ENCODE measurements at regions not wholly inside any gene's neighbourhood (a gene's known extent, or its start where the extent isn't known, plus 50 kb on each side); places are given as distances from the start of the nearest gene placed in this dataset.

DNA sequence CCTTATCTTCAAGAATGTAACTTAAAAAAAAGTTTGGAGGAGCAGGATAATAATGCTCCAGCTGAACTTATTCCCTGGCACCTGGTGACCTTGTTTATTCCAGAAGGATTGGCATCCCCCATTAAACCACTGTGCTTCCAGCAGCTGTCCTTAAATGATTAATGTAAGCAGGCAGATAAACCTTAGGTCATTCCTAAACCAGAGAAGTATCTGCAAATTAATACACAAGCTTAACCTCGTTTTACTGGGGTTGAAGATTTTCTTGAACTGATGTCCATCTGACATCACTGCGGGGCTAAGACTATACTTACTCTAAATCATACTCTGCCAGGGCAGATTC is 116.1 kb upstream of the PALS2 start:
- H3K9ac ChIP-seq (ENCODE audit: low read depth, low read length): no peak overlapping the region
- H3K4me2 ChIP-seq (ENCODE audit: insufficient read depth, low read length): no peak overlapping the region
- H3K27ac ChIP-seq (ENCODE audit: low read length): no peak overlapping the region
- ATAC-seq (ENCODE audit: insufficient read depth, low read depth) (no peak), DNase-seq (no peak)
- H3K4me1 ChIP-seq (ENCODE audit: insufficient read depth, low read length): no peaks in the 10 kb centered on the region
- no peak for TF ChIP-seq CTCF (IDR thresholded peaks at IDR 0.05; ENCODE audit: borderline replicate concordance, extremely low read depth, low read length, poor library complexity, severe bottlenecking)
- no peaks in the 10 kb centered on the region for H3K79me2 ChIP-seq (ENCODE audit: insufficient read depth, low read length)
- no peaks in the 10 kb centered on the region for H4K20me1 ChIP-seq (ENCODE audit: insufficient read depth, low read length)
- H3K27me3 ChIP-seq (ENCODE audit: insufficient read depth, low read length, poor library complexity): peaks cover 7% of the 10 kb centered on the region
- H3K9me3 ChIP-seq (ENCODE audit: insufficient read depth, low read length, severe bottlenecking): no peaks in the 10 kb centered on the region
- H3K36me3 ChIP-seq (ENCODE audit: insufficient read depth, low read length): no peaks in the 10 kb centered on the region
- H3K4me3 ChIP-seq (ENCODE audit: low read depth in 1 of 2, low read length in 2 of 2): no peak overlapping the region
- H2AFZ ChIP-seq (ENCODE audit: low read depth, low read length): no peak overlapping the region

DNA sequence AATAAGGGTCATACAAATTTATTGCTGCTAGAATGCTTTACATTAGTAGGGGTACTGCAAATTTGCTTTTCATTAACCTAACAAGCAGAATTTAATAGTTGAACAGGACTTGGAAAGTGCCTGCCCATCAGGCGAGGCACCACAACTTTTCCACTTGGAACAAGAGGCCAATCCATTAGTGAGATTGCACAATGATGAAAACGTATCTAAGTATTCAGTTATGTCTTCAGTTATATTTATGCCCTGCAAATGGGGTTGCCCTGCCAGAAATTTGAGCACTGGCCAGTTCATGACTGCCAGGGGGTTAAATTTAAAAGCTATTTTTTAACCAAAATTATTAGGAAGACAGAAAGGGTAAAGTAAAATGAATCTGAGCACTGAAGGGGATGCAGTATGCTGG is 111.1 kb upstream of the PALS2 start:
- Histone ChIP-seq H4K20me1 (ENCODE audit: insufficient read depth, low read length) (no peaks in the 10 kb centered on the region), H3K4me1 (ENCODE audit: insufficient read depth, low read length) (no peaks in the 10 kb centered on the region), H3K79me2 (ENCODE audit: insufficient read depth, low read length) (no peaks in the 10 kb centered on the region), H3K9me3 (ENCODE audit: insufficient read depth, low read length, severe bottlenecking) (no peaks in the 10 kb centered on the region), H3K9ac (ENCODE audit: low read depth, low read length) (no peak overlapping the region), H3K4me3 (ENCODE audit: low read depth in 1 of 2, low read length in 2 of 2) (no peak overlapping the region), H3K36me3 (ENCODE audit: insufficient read depth, low read length) (no peaks in the 10 kb centered on the region), H3K27ac (ENCODE audit: low read length) (no peak overlapping the region), H3K27me3 (ENCODE audit: insufficient read depth, low read length, poor library complexity) (peaks cover 9% of the 10 kb centered on the region), H2AFZ (ENCODE audit: low read depth, low read length) (no peak overlapping the region), H3K4me2 (ENCODE audit: insufficient read depth, low read length) (no peak overlapping the region)
- no peak for ATAC-seq (ENCODE audit: insufficient read depth, low read depth)
- DNase-seq: no peak
- TF ChIP-seq EZH2 (IDR thresholded peaks at IDR 0.05; ENCODE audit: borderline replicate concordance, low read depth, low read length, severe bottlenecking): no peak
- TF ChIP-seq CTCF (IDR thresholded peaks at IDR 0.05; ENCODE audit: borderline replicate concordance, extremely low read depth, low read length, poor library complexity, severe bottlenecking): no peak

- Histone ChIP-seq H4K20me1 (ENCODE audit: insufficient read depth, low read length) (no peaks in the 10 kb centered on the region), H3K27ac (ENCODE audit: low read length) (no peak overlapping the region), H3K4me1 (ENCODE audit: insufficient read depth, low read length) (no peaks in the 10 kb centered on the region), H3K9ac (ENCODE audit: low read depth, low read length) (no peak overlapping the region), H3K9me3 (ENCODE audit: insufficient read depth, low read length, severe bottlenecking) (no peaks in the 10 kb centered on the region), H3K4me3 (ENCODE audit: low read depth in 1 of 2, low read length in 2 of 2) (no peak overlapping the region), H3K79me2 (ENCODE audit: insufficient read depth, low read length) (no peaks in the 10 kb centered on the region), H3K4me2 (ENCODE audit: insufficient read depth, low read length) (no peak overlapping the region), H3K27me3 (ENCODE audit: insufficient read depth, low read length, poor library complexity) (peaks cover 9% of the 10 kb centered on the region), H3K36me3 (ENCODE audit: insufficient read depth, low read length) (no peaks in the 10 kb centered on the region), H2AFZ (ENCODE audit: low read depth, low read length) (no peak overlapping the region)
- ATAC-seq (ENCODE audit: insufficient read depth, low read depth) (no peak), DNase-seq (no peak)
- TF ChIP-seq EZH2 (IDR thresholded peaks at IDR 0.05; ENCODE audit: borderline replicate concordance, low read depth, low read length, severe bottlenecking) (no peak), CTCF (IDR thresholded peaks at IDR 0.05; ENCODE audit: borderline replicate concordance, extremely low read depth, low read length, poor library complexity, severe bottlenecking) (no peak)
Measured at GRCh38 chr7:24462984-24463383, 110.3 kb upstream of the PALS2 start.

- Histone ChIP-seq H3K4me3 (ENCODE audit: low read depth in 1 of 2, low read length in 2 of 2) (no peak overlapping the region), H3K4me1 (ENCODE audit: insufficient read depth, low read length) (no peaks in the 10 kb centered on the region), H2AFZ (ENCODE audit: low read depth, low read length) (no peak overlapping the region), H3K9me3 (ENCODE audit: insufficient read depth, low read length, severe bottlenecking) (no peaks in the 10 kb centered on the region), H3K4me2 (ENCODE audit: insufficient read depth, low read length) (no peak overlapping the region), H3K79me2 (ENCODE audit: insufficient read depth, low read length) (no peaks in the 10 kb centered on the region), H3K36me3 (ENCODE audit: insufficient read depth, low read length) (no peaks in the 10 kb centered on the region), H3K27me3 (ENCODE audit: insufficient read depth, low read length, poor library complexity) (peaks cover 9% of the 10 kb centered on the region), H3K9ac (ENCODE audit: low read depth, low read length) (no peak overlapping the region), H3K27ac (ENCODE audit: low read length) (no peak overlapping the region), H4K20me1 (ENCODE audit: insufficient read depth, low read length) (no peaks in the 10 kb centered on the region)
- DNase-seq: no peak
- ATAC-seq (ENCODE audit: insufficient read depth, low read depth): no peak
- TF ChIP-seq CTCF (IDR thresholded peaks at IDR 0.05; ENCODE audit: borderline replicate concordance, extremely low read depth, low read length, poor library complexity, severe bottlenecking) (no peak), EZH2 (IDR thresholded peaks at IDR 0.05; ENCODE audit: borderline replicate concordance, low read depth, low read length, severe bottlenecking) (no peak)
Measured at GRCh38 chr7:24463474-24463873, 109.8 kb upstream of the PALS2 start.

Data from DND-41 (cell line).